ENCODE measurements at regions not wholly inside any gene's neighbourhood (a gene's known extent, or its start where the extent isn't known, plus 50 kb on each side); places are given as distances from the start of the nearest gene placed in this dataset.
"Not testable (repeated sequence)": the region's sequence is repeated elsewhere in the genome, so short reads cannot be mapped to it uniquely, and the experiment has no call there.

GRCh38 chr7:29750373-29750940 is 55.9 kb upstream of the WIPF3 start:
- TF ChIP-seq CTCF, POLR2AphosphoS5, POLR2A (IDR thresholded peaks at IDR 0.05): not testable (repeated sequence)

Data from stomach (tissue), 4 donors.